H1 (cell line): ENCODE measurements at regions not wholly inside any gene's neighbourhood (a gene's known extent, or its start where the extent isn't known, plus 50 kb on each side); places are given as distances from the start of the nearest gene placed in this dataset.

ENCODE experiments used
- CBX5 ChIP-seq: fragments of 300-800, 300-1000 bp; sonication (generic); IDR thresholded peaks from 2 replicates; pipeline ENCODE4 v1.7.1; 2016; ENCODE audit warnings: antibody characterized with exemption, low read length, low read depth
- JUN ChIP-seq: IDR thresholded peaks from 2 replicates; pipeline ENCODE4 v1.6.1; 2011; ENCODE audit warnings: low read depth, mild to moderate bottlenecking, improper control_type of control experiment, low read length
- KDM5A ChIP-seq: fragments of 200-600 bp; IDR thresholded peaks from 2 replicates; pipeline ENCODE4 v1.7.1; 2012; ENCODE audit warnings: mild to moderate bottlenecking, low read length, inconsistent platforms, mixed read lengths

- TF ChIP-seq CBX5 (no peak), KDM5A (no peak), JUN (no peak)
These were observed 1419.8 kb downstream of the ADGRL3 start (continued) for GRCh38 chr4:62619971-62620370.
